Upper lobe of left lung (tissue), 4 donors: ENCODE measurements at regions not wholly inside any gene's neighbourhood (a gene's known extent, or its start where the extent isn't known, plus 50 kb on each side); places are given as distances from the start of the nearest gene placed in this dataset.

Source experiments
- CTCF ChIP-seq, 6 experiments: fragments of 450-650 bp in 4 of 6; fragments of 200-600 bp in 2 of 6; sonication (generic) in 2 of 6; IDR thresholded peaks; one replicate each; pipeline ENCODE4 v1.5.1; 2016 to 2019; ENCODE audit warnings: antibody characterized with exemption in 6 of 6
- POLR2A ChIP-seq, 4 donors: fragments of 450-650 bp; IDR thresholded peaks; one replicate each; pipeline ENCODE4 v1.5.1; 2016 to 2017; ENCODE audit warnings: antibody characterized with exemption in 4 of 4, mild to moderate bottlenecking in 2 of 4
- POLR2AphosphoS5 ChIP-seq, 2 donors: sonication (generic); formaldehyde crosslinking; IDR thresholded peaks; one replicate each; pipeline ENCODE4 v1.5.1; 2017; ENCODE audit warnings: antibody characterized with exemption in 2 of 2

- TF ChIP-seq CTCF (IDR thresholded peaks at IDR 0.05) (no peak), POLR2A (IDR thresholded peaks at IDR 0.05) (no peak), POLR2AphosphoS5 (IDR thresholded peaks at IDR 0.05) (no peak)
Observed at GRCh38 chr2:209121691-209122090, 302.2 kb upstream of the MAP2 start.
